ENCODE measurements at regions not wholly inside any gene's neighbourhood (a gene's known extent, or its start where the extent isn't known, plus 50 kb on each side); places are given as distances from the start of the nearest gene placed in this dataset.

GRCh38 chr4:171016145-171016544 lies 797.1 kb upstream of the GALNTL6 start:
- no peak for TF ChIP-seq CTCF (IDR thresholded peaks at IDR 0.05)
- TF ChIP-seq POLR2A (IDR thresholded peaks at IDR 0.05): no peak
- TF ChIP-seq POLR2AphosphoS5 (IDR thresholded peaks at IDR 0.05): no peak
- TF ChIP-seq EP300 (IDR thresholded peaks at IDR 0.05): no peak
